ENCODE measurements at regions not wholly inside any gene's neighbourhood (a gene's known extent, or its start where the extent isn't known, plus 50 kb on each side); places are given as distances from the start of the nearest gene placed in this dataset.

GRCh38 chr12:85623763-85624162, 212.4 kb downstream of the RASSF9 start:
- no peak overlapping the region for H3K9ac ChIP-seq (ENCODE audit: low read length)
- H3K9me2 ChIP-seq (ENCODE audit: low read depth, low read length): no peaks in the 10 kb centered on the region
- H3F3A ChIP-seq (ENCODE audit: insufficient read depth, low read length): no peaks in the 10 kb centered on the region
- H3K4me3 ChIP-seq (ENCODE audit: low read depth, low read length, poor library complexity, severe bottlenecking): no peak overlapping the region
- no peak overlapping the region for H3K4me2 ChIP-seq (ENCODE audit: low read length)
- no peak overlapping the region for H3K27ac ChIP-seq (ENCODE audit: low read depth, low read length, poor library complexity, severe bottlenecking)
- H3K36me3 ChIP-seq (ENCODE audit: insufficient read depth, low read length): no peaks in the 10 kb centered on the region
- TF ChIP-seq EZH2 (IDR thresholded peaks at IDR 0.05; ENCODE audit: borderline replicate concordance, low read length): no peak
- TF ChIP-seq, protein P1, sequence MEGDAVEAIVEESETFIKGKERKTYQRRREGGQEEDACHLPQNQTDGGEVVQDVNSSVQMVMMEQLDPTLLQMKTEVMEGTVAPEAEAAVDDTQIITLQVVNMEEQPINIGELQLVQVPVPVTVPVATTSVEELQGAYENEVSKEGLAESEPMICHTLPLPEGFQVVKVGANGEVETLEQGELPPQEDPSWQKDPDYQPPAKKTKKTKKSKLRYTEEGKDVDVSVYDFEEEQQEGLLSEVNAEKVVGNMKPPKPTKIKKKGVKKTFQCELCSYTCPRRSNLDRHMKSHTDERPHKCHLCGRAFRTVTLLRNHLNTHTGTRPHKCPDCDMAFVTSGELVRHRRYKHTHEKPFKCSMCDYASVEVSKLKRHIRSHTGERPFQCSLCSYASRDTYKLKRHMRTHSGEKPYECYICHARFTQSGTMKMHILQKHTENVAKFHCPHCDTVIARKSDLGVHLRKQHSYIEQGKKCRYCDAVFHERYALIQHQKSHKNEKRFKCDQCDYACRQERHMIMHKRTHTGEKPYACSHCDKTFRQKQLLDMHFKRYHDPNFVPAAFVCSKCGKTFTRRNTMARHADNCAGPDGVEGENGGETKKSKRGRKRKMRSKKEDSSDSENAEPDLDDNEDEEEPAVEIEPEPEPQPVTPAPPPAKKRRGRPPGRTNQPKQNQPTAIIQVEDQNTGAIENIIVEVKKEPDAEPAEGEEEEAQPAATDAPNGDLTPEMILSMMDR (IDR thresholded peaks at IDR 0.05; ENCODE audit: low read length): no peak
- H2AFZ ChIP-seq (ENCODE audit: low read length): no peak overlapping the region
- no peaks in the 10 kb centered on the region for H3K79me2 ChIP-seq (ENCODE audit: insufficient read depth, low read length)
- H3K4me1 ChIP-seq (ENCODE audit: insufficient read depth, low read length, severe bottlenecking): no peaks in the 10 kb centered on the region
- no peaks in the 10 kb centered on the region for H3K27me3 ChIP-seq (ENCODE audit: insufficient read depth, low read length)
- no peaks in the 10 kb centered on the region for H4K20me1 ChIP-seq (ENCODE audit: insufficient read depth, low read length)
- no peaks in the 10 kb centered on the region for H3K9me3 ChIP-seq (ENCODE audit: low read length)

- no peak overlapping the region for H3K9ac ChIP-seq (ENCODE audit: low read length)
- no peaks in the 10 kb centered on the region for H4K20me1 ChIP-seq (ENCODE audit: insufficient read depth, low read length)
- no peaks in the 10 kb centered on the region for H3K27me3 ChIP-seq (ENCODE audit: insufficient read depth, low read length)
- H3K9me2 ChIP-seq (ENCODE audit: low read depth, low read length): no peaks in the 10 kb centered on the region
- H3K4me3 ChIP-seq (ENCODE audit: low read depth, low read length, poor library complexity, severe bottlenecking): no peak overlapping the region
- H3K4me2 ChIP-seq (ENCODE audit: low read length): no peak overlapping the region
- TF ChIP-seq, protein P1 (IDR thresholded peaks at IDR 0.05; ENCODE audit: low read length): no peak
- TF ChIP-seq EZH2 (IDR thresholded peaks at IDR 0.05; ENCODE audit: borderline replicate concordance, low read length): no peak
- H3K36me3 ChIP-seq (ENCODE audit: insufficient read depth, low read length): no peaks in the 10 kb centered on the region
- H3F3A ChIP-seq (ENCODE audit: insufficient read depth, low read length): no peaks in the 10 kb centered on the region
- H3K79me2 ChIP-seq (ENCODE audit: insufficient read depth, low read length): no peaks in the 10 kb centered on the region
- H3K27ac ChIP-seq (ENCODE audit: low read depth, low read length, poor library complexity, severe bottlenecking): no peak overlapping the region
- no peak overlapping the region for H2AFZ ChIP-seq (ENCODE audit: low read length)
- no peaks in the 10 kb centered on the region for H3K4me1 ChIP-seq (ENCODE audit: insufficient read depth, low read length, severe bottlenecking)
- no peaks in the 10 kb centered on the region for H3K9me3 ChIP-seq (ENCODE audit: low read length)
These were observed 210.7 kb downstream of the RASSF9 start for GRCh38 chr12:85625467-85625866.

- H3K9me2 ChIP-seq (ENCODE audit: low read depth, low read length): no peaks in the 10 kb centered on the region
- no peaks in the 10 kb centered on the region for H3K79me2 ChIP-seq (ENCODE audit: insufficient read depth, low read length)
- H3K27me3 ChIP-seq (ENCODE audit: insufficient read depth, low read length): no peaks in the 10 kb centered on the region
- no peaks in the 10 kb centered on the region for H4K20me1 ChIP-seq (ENCODE audit: insufficient read depth, low read length)
- H3K4me3 ChIP-seq (ENCODE audit: low read depth, low read length, poor library complexity, severe bottlenecking): no peak overlapping the region
- TF ChIP-seq EZH2 (IDR thresholded peaks at IDR 0.05; ENCODE audit: borderline replicate concordance, low read length): no peak
- TF ChIP-seq, protein P1 (IDR thresholded peaks at IDR 0.05; ENCODE audit: low read length): no peak
- no peak overlapping the region for H3K9ac ChIP-seq (ENCODE audit: low read length)
- no peak overlapping the region for H3K4me2 ChIP-seq (ENCODE audit: low read length)
- H3K36me3 ChIP-seq (ENCODE audit: insufficient read depth, low read length): no peaks in the 10 kb centered on the region
- no peak overlapping the region for H2AFZ ChIP-seq (ENCODE audit: low read length)
- H3F3A ChIP-seq (ENCODE audit: insufficient read depth, low read length): no peaks in the 10 kb centered on the region
- no peak overlapping the region for H3K27ac ChIP-seq (ENCODE audit: low read depth, low read length, poor library complexity, severe bottlenecking)
- no peaks in the 10 kb centered on the region for H3K4me1 ChIP-seq (ENCODE audit: insufficient read depth, low read length, severe bottlenecking)
- no peaks in the 10 kb centered on the region for H3K9me3 ChIP-seq (ENCODE audit: low read length)
These were observed 210.0 kb downstream of the RASSF9 start for GRCh38 chr12:85626001-85626783.
